H1 (cell line): ENCODE measurements at regions not wholly inside any gene's neighbourhood (a gene's known extent, or its start where the extent isn't known, plus 50 kb on each side); places are given as distances from the start of the nearest gene placed in this dataset.

Experiments used
- CTCF ChIA-PET: fragments of 300-600 bp; sonication (Branson Sonifier 250); formaldehyde crosslinking; loops from one replicate; lab custom pipeline; 2021; ENCODE audit not compliant: partially characterized antibody; lab: Charles Lee
- POLR2A ChIA-PET: fragments of 300-600 bp; sonication (Branson Sonifier 250); formaldehyde crosslinking; loops from one replicate; lab custom pipeline; 2021; ENCODE audit warnings: inconsistent platforms; ENCODE audit not compliant: partially characterized antibody; lab: Charles Lee
- DNase-seq, 2 experiments: peaks; one replicate each; pipeline versions ENCODE4 v3.0.0 to v3.0.0-alpha.2; 2010 to 2022; ENCODE audit warnings: low spot score in 2 of 2, low read depth in 1 of 2, mixed read lengths in 1 of 2
- FAIRE-seq: peaks from 2 replicates; lab custom pipeline; 2011; peaks lifted over from hg19 to GRCh38; lab: Jason Lieb, UNC
- H2AFZ ChIP-seq: 2 replicates; pipeline ENCODE4 v1.8.1; 2012; ENCODE audit warnings: low read length, inconsistent platforms
- H2AK5ac ChIP-seq: 2 replicates; pipeline ENCODE4 v1.6.1; 2013; ENCODE audit warnings: low read depth, low read length
- H2BK120ac ChIP-seq: replicated peaks from 2 replicates; pipeline ENCODE3; 2013; ENCODE audit warnings: low read depth, low read length, inconsistent platforms
- H2BK12ac ChIP-seq: 2 replicates; pipeline ENCODE4 v1.6.1; 2013; ENCODE audit warnings: low read depth, low read length
- H2BK15ac ChIP-seq: 2 replicates; pipeline ENCODE4 v1.6.1; 2013; ENCODE audit warnings: low read length
- H2BK20ac ChIP-seq: 2 replicates; pipeline ENCODE4 v1.6.1; 2013; ENCODE audit warnings: low read length
- H2BK5ac ChIP-seq: 2 replicates; pipeline ENCODE4 v1.6.1; 2013; ENCODE audit warnings: low read depth, low read length
- H3K14ac ChIP-seq: 2 replicates; pipeline ENCODE4 v1.6.1; 2013; ENCODE audit warnings: inconsistent platforms; ENCODE audit not compliant: insufficient read length
- H3K18ac ChIP-seq: 2 replicates; pipeline ENCODE4 v1.6.1; 2013; ENCODE audit warnings: low read length; ENCODE audit errors: extremely low read depth
- H3K23ac ChIP-seq: 2 replicates; pipeline ENCODE4 v1.6.1; 2013; ENCODE audit warnings: inconsistent platforms; ENCODE audit not compliant: insufficient read length
- H3K23me2 ChIP-seq: 2 replicates; pipeline ENCODE4 v1.6.1; 2013; ENCODE audit warnings: low read depth, low read length
- H3K27ac ChIP-seq: 2 replicates; pipeline ENCODE4 v1.6.1; 2011; ENCODE audit warnings: low read depth, low read length, inconsistent platforms
- H3K27me3 ChIP-seq, 4 experiments: replicated peaks in 1 of 4; 1 replicate in 1 of 4; 2 replicates in 3 of 4; pipeline versions ENCODE4 v1.6.1 to v1.8.1; 2011 to 2013; ENCODE audit warnings: low read length in 3 of 4, mild to moderate bottlenecking in 3 of 4, inconsistent platforms in 2 of 4, mixed read lengths in 2 of 4, moderate library complexity in 1 of 4; ENCODE audit not compliant: control insufficient read depth in 3 of 4, insufficient read depth in 3 of 4; ENCODE audit errors: extremely low read depth in 1 of 4
- H3K36me3 ChIP-seq, 4 experiments: 2 replicates each; pipeline versions ENCODE4 v1.6.1 to v1.8.1; 2011 to 2013; ENCODE audit warnings: mild to moderate bottlenecking in 4 of 4, low read length in 3 of 4, moderate library complexity in 2 of 4, control low read depth in 1 of 4, inconsistent platforms in 1 of 4; ENCODE audit not compliant: insufficient read depth in 4 of 4, control insufficient read depth in 2 of 4
- H3K4ac ChIP-seq: replicated peaks from 2 replicates; pipeline ENCODE3; 2013; ENCODE audit warnings: low read length, low read depth, mixed read lengths, inconsistent platforms; ENCODE audit not compliant: insufficient read length
- H3K4me1 ChIP-seq, 4 experiments: replicated peaks in 1 of 4; 1 replicate in 1 of 4; 2 replicates in 3 of 4; pipeline versions ENCODE4 v1.6.1 to v1.8.1; 2011 to 2013; ENCODE audit warnings: low read length in 3 of 4, inconsistent platforms in 2 of 4, mixed read lengths in 1 of 4; ENCODE audit not compliant: insufficient read depth in 4 of 4, control insufficient read depth in 3 of 4
- H3K4me2 ChIP-seq, 2 experiments: 2 replicates each; pipeline versions ENCODE4 v1.6.1 to v1.8.1; 2011 to 2013; ENCODE audit warnings: low read depth in 2 of 2, low read length in 2 of 2, control low read depth in 1 of 2, inconsistent platforms in 1 of 2, mild to moderate bottlenecking in 1 of 2; ENCODE audit not compliant: insufficient read depth in 1 of 2
- H3K4me3 ChIP-seq, 4 experiments: fragments of 200-600, 300-600 bp in 1 of 4; sonication (generic), shearing (Covaris generic), sonication (Bioruptor Twin) in 1 of 4; 2 replicates each; pipeline versions ENCODE4 v1.5.1 to v1.8.1; 2011 to 2016; ENCODE audit warnings: low read length in 4 of 4, low read depth in 3 of 4, control low read depth in 2 of 4, inconsistent platforms in 2 of 4, mild to moderate bottlenecking in 2 of 4, mixed read lengths in 1 of 4, moderate library complexity in 1 of 4; ENCODE audit not compliant: insufficient read depth in 2 of 4; ENCODE audit errors: extremely low read depth in 1 of 4
- H3K56ac ChIP-seq: replicated peaks from 2 replicates; pipeline ENCODE3; 2013; ENCODE audit warnings: low read depth, mild to moderate bottlenecking, mixed read lengths, low read length, inconsistent platforms; ENCODE audit not compliant: insufficient read length
- H3K79me1 ChIP-seq: 2 replicates; pipeline ENCODE4 v1.6.1; 2013; ENCODE audit warnings: low read depth, low read length, control low read depth
- H3K79me2 ChIP-seq, 2 experiments: 2 replicates each; pipeline versions ENCODE4 v1.6.1 to v1.8.1; 2012 to 2013; ENCODE audit warnings: low read length in 2 of 2, mild to moderate bottlenecking in 2 of 2, inconsistent platforms in 1 of 2; ENCODE audit not compliant: insufficient read depth in 2 of 2, control insufficient read depth in 1 of 2
- H3K9ac ChIP-seq, 4 experiments: replicated peaks in 1 of 4; 1 replicate in 1 of 4; 2 replicates in 3 of 4; pipeline versions ENCODE4 v1.6.1 to v1.8.1; 2011 to 2013; ENCODE audit warnings: low read depth in 3 of 4, low read length in 3 of 4, control low read depth in 2 of 4, mild to moderate bottlenecking in 2 of 4, moderate library complexity in 2 of 4, inconsistent platforms in 1 of 4; ENCODE audit errors: extremely low read depth in 1 of 4
- H3K9me3 ChIP-seq, 2 experiments: 2 replicates each; pipeline versions ENCODE4 v1.6.1 to v1.8.1; 2012 to 2013; ENCODE audit warnings: mild to moderate bottlenecking in 2 of 2, moderate library complexity in 2 of 2, control low read depth in 1 of 2, inconsistent platforms in 1 of 2, low read depth in 1 of 2, low read length in 1 of 2, mixed read lengths in 1 of 2; ENCODE audit not compliant: insufficient read depth in 2 of 2
- H4K20me1 ChIP-seq, 2 experiments: replicated peaks in 1 of 2; 2 replicates each; pipeline versions ENCODE3 to v1.8.1; 2011 to 2013; ENCODE audit warnings: inconsistent platforms in 2 of 2, low read length in 2 of 2, mild to moderate bottlenecking in 1 of 2; ENCODE audit not compliant: insufficient read depth in 2 of 2, control insufficient read depth in 1 of 2
- H4K5ac ChIP-seq: 2 replicates; pipeline ENCODE4 v1.6.1; 2013; ENCODE audit warnings: low read length, low read depth, mixed read lengths, inconsistent platforms; ENCODE audit not compliant: insufficient read length
- H4K8ac ChIP-seq: 2 replicates; pipeline ENCODE4 v1.8.0; 2013; ENCODE audit warnings: mild to moderate bottlenecking, moderate library complexity, low read length, inconsistent platforms; ENCODE audit not compliant: insufficient read depth; ENCODE audit errors: extremely low read depth
- H4K91ac ChIP-seq: replicated peaks from 2 replicates; pipeline ENCODE3; 2013; ENCODE audit warnings: low read length, mixed read lengths, inconsistent platforms; ENCODE audit not compliant: insufficient read length
- ASH2L ChIP-seq: fragments of 200-600, 300-600 bp; sonication (generic); IDR thresholded peaks from one replicate; pipeline ENCODE4 v1.7.1; 2017; ENCODE audit warnings: low read length
- BRCA1 ChIP-seq: IDR thresholded peaks from 2 replicates; pipeline ENCODE4 v1.6.1; 2012; ENCODE audit warnings: low read depth, low read length, improper control_type of control experiment
- CHD1 ChIP-seq: IDR thresholded peaks from 2 replicates; pipeline ENCODE4 v1.6.1; 2012; ENCODE audit warnings: low read depth, low read length, improper control_type of control experiment
- CHD2 ChIP-seq: IDR thresholded peaks from 2 replicates; pipeline ENCODE4 v1.6.1; 2012; ENCODE audit warnings: low read length, improper control_type of control experiment
- E2F6 ChIP-seq: IDR thresholded peaks from 2 replicates; pipeline ENCODE4 v1.6.1; 2012; ENCODE audit warnings: inconsistent platforms
- EGR1 ChIP-seq: IDR thresholded peaks from 2 replicates; pipeline ENCODE4 v1.6.1; 2011; ENCODE audit warnings: low read depth, low read length, borderline replicate concordance
- HDAC6 ChIP-seq: IDR thresholded peaks from one replicate; pipeline ENCODE4 v1.7.1; 2012; ENCODE audit warnings: low read depth, mild to moderate bottlenecking, inconsistent platforms, low read length, moderate library complexity
- KDM1A ChIP-seq: fragments of 200-600, 300-600 bp; sonication (generic); IDR thresholded peaks from 2 replicates; pipeline ENCODE4 v1.7.1; 2016; ENCODE audit warnings: mild to moderate bottlenecking, low read length, borderline replicate concordance
- NRF1 ChIP-seq: IDR thresholded peaks from 2 replicates; pipeline ENCODE4 v1.6.1; 2011; ENCODE audit warnings: mild to moderate bottlenecking, low read depth, low read length, improper control_type of control experiment
- POLR2AphosphoS5 ChIP-seq: IDR thresholded peaks from 2 replicates; pipeline ENCODE4 v1.6.1; 2011; ENCODE audit warnings: low read depth, low read length
- RAD21 ChIP-seq, 2 experiments: IDR thresholded peaks in 1 of 2; conservative IDR thresholded peaks in 1 of 2; 2 replicates each; pipeline ENCODE4 v1.6.1; 2011; ENCODE audit warnings: low read depth in 2 of 2, low read length in 2 of 2, improper control_type of control experiment in 1 of 2, inconsistent platforms in 1 of 2, mild to moderate bottlenecking in 1 of 2, moderate library complexity in 1 of 2
- SIN3A ChIP-seq, 2 experiments: IDR thresholded peaks in 1 of 2; conservative IDR thresholded peaks in 1 of 2; 2 replicates each; pipeline ENCODE4 v1.6.1; 2011 to 2012; ENCODE audit warnings: low read length in 2 of 2, improper control_type of control experiment in 1 of 2, low read depth in 1 of 2, mild to moderate bottlenecking in 1 of 2
- TCF12 ChIP-seq: IDR thresholded peaks from 2 replicates; pipeline ENCODE4 v1.6.1; 2011; ENCODE audit warnings: low read depth, mild to moderate bottlenecking, low read length
- YY1 ChIP-seq: IDR thresholded peaks from 2 replicates; pipeline ENCODE4 v1.6.1; 2011; ENCODE audit warnings: low read depth, mild to moderate bottlenecking, low read length
- WGBS, 2 experiments: shearing (Covaris generic) in 1 of 2; methylation state at CpG; one replicate each; pipeline versions ENCODE4 v1.1.6 to v1.1.7; 2013 to 2015; ENCODE audit warnings: low lambda C conversion rate in 2 of 2, mixed read lengths in 2 of 2, inconsistent platforms in 1 of 2, low coverage in 1 of 2, missing lambda C conversion rate in 1 of 2; ENCODE audit not compliant: insufficient replicate concordance in 2 of 2, insufficient coverage in 1 of 2, insufficient read length in 1 of 2; ENCODE audit errors: extremely low coverage in 1 of 2, missing lambda C conversion rate in 1 of 2; 5-methylcytosine and 5-hydroxymethylcytosine counted together
- TF ChIP-seq, protein P1 (sequence below): IDR thresholded peaks from 2 replicates; pipeline ENCODE4 v1.6.1; 2012; ENCODE audit warnings: inconsistent platforms

DNA sequence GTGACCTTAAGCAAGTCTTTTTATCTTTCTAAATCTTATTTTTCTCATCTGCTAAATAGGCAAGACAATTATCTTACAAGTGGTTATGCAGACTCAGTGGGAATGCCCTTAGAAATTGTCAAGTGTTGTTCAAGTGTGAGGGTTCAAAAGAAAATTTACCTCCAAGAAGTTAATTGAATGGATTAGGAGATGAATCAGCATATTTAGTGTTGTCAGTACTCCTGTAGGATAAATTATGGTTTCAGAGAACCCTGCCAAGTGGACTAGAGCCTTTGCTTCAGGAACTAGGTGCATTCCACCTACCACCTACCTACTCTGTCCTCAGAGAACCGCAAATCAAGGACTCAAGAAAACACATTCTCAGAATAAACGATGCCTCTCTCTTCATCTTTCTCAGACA lies 69.8 kb upstream of the KCTD1 start:
- no peak overlapping the region for H2BK20ac ChIP-seq
- H3K79me1 ChIP-seq, result no peaks in the 10 kb centered on the region
- no peak overlapping the region for H4K5ac ChIP-seq
- POLR2A ChIA-PET, result no interaction called here
- no peak overlapping the region for H2BK15ac ChIP-seq
- H3K56ac ChIP-seq, result no peak overlapping the region
- no peaks in the 10 kb centered on the region for H3K79me2 ChIP-seq
- CTCF ChIA-PET, result interaction anchor here (1.0 to 1.6 kb wide), 3 partner anchors 11 to 67 kb away, joined by 3 to 4 read pairs (median 3); no protein-coding TSS in a partner anchor
- H2AK5ac ChIP-seq, result no peak overlapping the region
- H3K4me1 ChIP-seq, result peaks cover 0 to 5% (median 2%) of the 10 kb centered on the region in 4 experiments; a peak in 2 of 7 replicates
- no peaks in the 10 kb centered on the region for H4K20me1 ChIP-seq
- no peaks in the 10 kb centered on the region for H3K23me2 ChIP-seq
- H3K27ac ChIP-seq, result no peak overlapping the region
- H2BK12ac ChIP-seq, result no peak overlapping the region
- no peak overlapping the region for H3K18ac ChIP-seq
- H3K23ac ChIP-seq, result no peak overlapping the region
- no peak overlapping the region for H3K4ac ChIP-seq
- DNase-seq (no peak), FAIRE-seq (no peak)
- no peak overlapping the region for H3K9ac ChIP-seq
- H4K91ac ChIP-seq, result no peak overlapping the region
- no peak overlapping the region for H3K4me2 ChIP-seq
- H3K4me3 ChIP-seq, result no peak overlapping the region
- no peak overlapping the region for H2BK120ac ChIP-seq
- H3K36me3 ChIP-seq, result no peaks in the 10 kb centered on the region
- no peak overlapping the region for H3K14ac ChIP-seq
- H3K9me3 ChIP-seq, result no peaks in the 10 kb centered on the region
- no peaks in the 10 kb centered on the region for H3K27me3 ChIP-seq
- 90% methylated on average over 2 of the region's 2 CpGs; no CpG with 5 or more reads in 1 of the 2 experiments for WGBS, 2 experiments
- no peak overlapping the region for H2BK5ac ChIP-seq
- H2AFZ ChIP-seq, result no peak overlapping the region
- H4K8ac ChIP-seq, result no peak overlapping the region
- TF ChIP-seq RAD21 (IDR thresholded peaks at IDR 0.05 in 1 of 2, conservative IDR thresholded peaks at IDR 0.05 in 1 of 2; ENCODE audit: low read depth in 2 of 2, low read length in 2 of 2) (no peak), E2F6 (no peak), SIN3A (conservative IDR thresholded peaks at IDR 0.05 in 1 of 2, IDR thresholded peaks at IDR 0.05 in 1 of 2; ENCODE audit: low read depth in 1 of 2, low read length in 2 of 2) (no peak), TCF12 (no peak), NRF1 (no peak), POLR2AphosphoS5 (no peak), CHD1 (no peak), CHD2 (no peak), EGR1 (no peak), HDAC6 (no peak), ASH2L (no peak), YY1 (no peak), KDM1A (no peak), BRCA1 (no peak)
- TF ChIP-seq, protein P1, sequence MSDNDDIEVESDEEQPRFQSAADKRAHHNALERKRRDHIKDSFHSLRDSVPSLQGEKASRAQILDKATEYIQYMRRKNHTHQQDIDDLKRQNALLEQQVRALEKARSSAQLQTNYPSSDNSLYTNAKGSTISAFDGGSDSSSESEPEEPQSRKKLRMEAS, result no peak
